ENCODE measurements at regions not wholly inside any gene's neighbourhood (a gene's known extent, or its start where the extent isn't known, plus 50 kb on each side); places are given as distances from the start of the nearest gene placed in this dataset.

DNA sequence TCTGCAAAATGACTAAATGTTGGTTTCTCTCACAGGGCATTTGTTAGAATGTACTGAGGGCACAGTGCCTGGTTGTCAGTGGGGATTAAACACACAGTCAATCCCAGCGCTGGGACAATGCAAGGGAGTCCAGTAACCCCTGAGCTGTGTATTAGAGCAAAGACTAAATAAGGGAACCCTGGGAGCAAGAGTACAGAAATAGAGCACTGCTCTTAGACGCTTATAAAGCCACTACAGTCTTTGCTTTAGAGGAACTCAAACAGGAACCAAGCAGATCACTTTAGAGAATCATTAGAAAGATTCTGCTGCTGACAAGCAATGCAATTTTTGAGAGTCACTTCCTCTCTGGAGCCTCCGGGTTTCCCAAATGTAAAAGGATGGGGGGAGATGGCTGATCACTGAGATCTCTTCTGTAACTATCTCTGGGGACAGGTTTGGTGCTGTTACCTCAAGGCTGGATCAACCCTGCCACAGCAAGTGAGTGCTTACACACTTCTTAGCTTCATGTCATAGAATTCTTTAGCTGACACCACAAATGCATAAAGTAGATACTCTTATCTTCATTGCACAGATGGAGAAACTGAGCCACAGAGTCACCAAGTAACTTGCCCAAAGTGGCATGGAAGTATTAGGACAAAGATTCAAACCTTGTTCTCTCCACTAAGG lies 137.8 kb upstream of the CPEB2 start:
- no peak for TF ChIP-seq EZH2phosphoT487 (IDR thresholded peaks at IDR 0.05; ENCODE audit: borderline replicate concordance, low read length)
- TF ChIP-seq, protein P1, sequence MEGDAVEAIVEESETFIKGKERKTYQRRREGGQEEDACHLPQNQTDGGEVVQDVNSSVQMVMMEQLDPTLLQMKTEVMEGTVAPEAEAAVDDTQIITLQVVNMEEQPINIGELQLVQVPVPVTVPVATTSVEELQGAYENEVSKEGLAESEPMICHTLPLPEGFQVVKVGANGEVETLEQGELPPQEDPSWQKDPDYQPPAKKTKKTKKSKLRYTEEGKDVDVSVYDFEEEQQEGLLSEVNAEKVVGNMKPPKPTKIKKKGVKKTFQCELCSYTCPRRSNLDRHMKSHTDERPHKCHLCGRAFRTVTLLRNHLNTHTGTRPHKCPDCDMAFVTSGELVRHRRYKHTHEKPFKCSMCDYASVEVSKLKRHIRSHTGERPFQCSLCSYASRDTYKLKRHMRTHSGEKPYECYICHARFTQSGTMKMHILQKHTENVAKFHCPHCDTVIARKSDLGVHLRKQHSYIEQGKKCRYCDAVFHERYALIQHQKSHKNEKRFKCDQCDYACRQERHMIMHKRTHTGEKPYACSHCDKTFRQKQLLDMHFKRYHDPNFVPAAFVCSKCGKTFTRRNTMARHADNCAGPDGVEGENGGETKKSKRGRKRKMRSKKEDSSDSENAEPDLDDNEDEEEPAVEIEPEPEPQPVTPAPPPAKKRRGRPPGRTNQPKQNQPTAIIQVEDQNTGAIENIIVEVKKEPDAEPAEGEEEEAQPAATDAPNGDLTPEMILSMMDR (IDR thresholded peaks at IDR 0.05; ENCODE audit: low read depth, low read length, poor library complexity, severe bottlenecking): no peak
- Histone ChIP-seq H3K4me2 (ENCODE audit: low read length) (no peak overlapping the region), H4K20me1 (ENCODE audit: control insufficient read depth, insufficient read depth, low read depth, low read length) (no peaks in the 10 kb centered on the region), H3K79me2 (ENCODE audit: control insufficient read depth, low read length) (no peaks in the 10 kb centered on the region), H3K27ac (ENCODE audit: low read depth, low read length) (no peak overlapping the region), H3K4me3 (ENCODE audit: low read length) (no peak overlapping the region), H3K4me1 (ENCODE audit: control insufficient read depth, low read length) (no peaks in the 10 kb centered on the region), H3K27me3 (ENCODE audit: control insufficient read depth, low read length) (no peaks in the 10 kb centered on the region), H3K9me2 (replicated peaks; ENCODE audit: control insufficient read depth, low read length) (no peaks in the 10 kb centered on the region), H3K36me3 (ENCODE audit: control insufficient read depth, low read length) (no peaks in the 10 kb centered on the region), H3F3A (ENCODE audit: control insufficient read depth, insufficient read depth) (no peaks in the 10 kb centered on the region), H3K9me3 (ENCODE audit: control insufficient read depth, insufficient read depth, low read length) (no peaks in the 10 kb centered on the region)

DNA sequence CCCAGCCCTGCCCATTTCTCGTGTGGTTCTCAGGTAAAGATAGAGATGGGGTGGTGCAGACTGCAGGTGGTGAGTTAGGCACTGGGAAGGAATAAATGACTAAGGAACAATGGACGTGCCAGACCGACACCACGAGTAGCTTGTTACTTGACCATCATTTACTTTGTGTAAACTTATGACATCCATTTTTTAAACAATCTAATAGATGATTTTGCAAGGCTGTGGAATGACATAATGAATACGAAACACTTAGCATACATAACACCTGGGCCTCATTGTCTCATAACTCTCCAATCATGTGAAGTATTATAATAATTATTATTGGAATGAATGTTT lies 137.3 kb upstream of the CPEB2 start:
- no peaks in the 10 kb centered on the region for H3F3A ChIP-seq (ENCODE audit: control insufficient read depth, insufficient read depth)
- no peak for TF ChIP-seq EZH2phosphoT487 (IDR thresholded peaks at IDR 0.05; ENCODE audit: borderline replicate concordance, low read length)
- TF ChIP-seq, protein P1 (IDR thresholded peaks at IDR 0.05; ENCODE audit: low read depth, low read length, poor library complexity, severe bottlenecking): no peak
- no peaks in the 10 kb centered on the region for H3K27me3 ChIP-seq (ENCODE audit: control insufficient read depth, low read length)
- no peaks in the 10 kb centered on the region for H3K4me1 ChIP-seq (ENCODE audit: control insufficient read depth, low read length)
- H3K36me3 ChIP-seq (ENCODE audit: control insufficient read depth, low read length): no peaks in the 10 kb centered on the region
- H3K4me3 ChIP-seq (ENCODE audit: low read length): no peak overlapping the region
- H3K9me2 ChIP-seq (replicated peaks; ENCODE audit: control insufficient read depth, low read length): no peaks in the 10 kb centered on the region
- no peaks in the 10 kb centered on the region for H3K79me2 ChIP-seq (ENCODE audit: control insufficient read depth, low read length)
- no peaks in the 10 kb centered on the region for H3K9me3 ChIP-seq (ENCODE audit: control insufficient read depth, insufficient read depth, low read length)
- H4K20me1 ChIP-seq (ENCODE audit: control insufficient read depth, insufficient read depth, low read depth, low read length): no peaks in the 10 kb centered on the region
- H3K4me2 ChIP-seq (ENCODE audit: low read length): no peak overlapping the region
- no peak overlapping the region for H3K27ac ChIP-seq (ENCODE audit: low read depth, low read length)

GRCh38 chr4:14865804-14866203 lies 136.5 kb upstream of the CPEB2 start:
- no peaks in the 10 kb centered on the region for H3K9me3 ChIP-seq (ENCODE audit: control insufficient read depth, insufficient read depth, low read length)
- no peaks in the 10 kb centered on the region for H3K27me3 ChIP-seq (ENCODE audit: control insufficient read depth, low read length)
- TF ChIP-seq EZH2phosphoT487 (IDR thresholded peaks at IDR 0.05; ENCODE audit: borderline replicate concordance, low read length): no peak
- TF ChIP-seq, protein P1 (IDR thresholded peaks at IDR 0.05; ENCODE audit: low read depth, low read length, poor library complexity, severe bottlenecking): no peak
- no peak overlapping the region for H3K4me2 ChIP-seq (ENCODE audit: low read length)
- no peaks in the 10 kb centered on the region for H3K36me3 ChIP-seq (ENCODE audit: control insufficient read depth, low read length)
- no peak overlapping the region for H3K4me3 ChIP-seq (ENCODE audit: low read length)
- H3K79me2 ChIP-seq (ENCODE audit: control insufficient read depth, low read length): no peaks in the 10 kb centered on the region
- no peaks in the 10 kb centered on the region for H3F3A ChIP-seq (ENCODE audit: control insufficient read depth, insufficient read depth)
- H4K20me1 ChIP-seq (ENCODE audit: control insufficient read depth, insufficient read depth, low read depth, low read length): no peaks in the 10 kb centered on the region
- no peak overlapping the region for H3K27ac ChIP-seq (ENCODE audit: low read depth, low read length)
- no peaks in the 10 kb centered on the region for H3K9me2 ChIP-seq (replicated peaks; ENCODE audit: control insufficient read depth, low read length)
- no peaks in the 10 kb centered on the region for H3K4me1 ChIP-seq (ENCODE audit: control insufficient read depth, low read length)

Data from DOHH2 (cell line).